Thyroid gland (tissue), 4 donors: ENCODE measurements at regions not wholly inside any gene's neighbourhood (a gene's known extent, or its start where the extent isn't known, plus 50 kb on each side); places are given as distances from the start of the nearest gene placed in this dataset.

Source experiments
- DNase-seq, 2 donors: peaks; one replicate each; pipeline ENCODE4 v3.0.0-alpha.2; 2019
- H3K27ac ChIP-seq, 3 donors: fragments of 200-600 bp; sonication (generic); 1 replicate in 2 of 3; 2 replicates in 1 of 3; pipeline ENCODE4 v1.5.1; 2016 to 2019; ENCODE audit warnings: mild to moderate bottlenecking in 1 of 3, moderate library complexity in 1 of 3
- H3K27me3 ChIP-seq: fragments of 200-600 bp; sonication (generic); one replicate; pipeline ENCODE4 v1.5.1; 2019
- H3K36me3 ChIP-seq, 2 donors: fragments of 200-600 bp; sonication (generic); one replicate each; pipeline ENCODE4 v1.5.1; 2016 to 2019
- H3K4me1 ChIP-seq, 2 donors: fragments of 200-600 bp; sonication (generic); one replicate each; pipeline ENCODE4 v1.5.1; 2017 to 2019
- H3K4me3 ChIP-seq, 3 donors: fragments of 200-600 bp; sonication (generic); replicated peaks in 1 of 3; 1 replicate in 2 of 3; 2 replicates in 1 of 3; pipeline ENCODE4 v1.5.1; 2016; ENCODE audit warnings: mild to moderate bottlenecking in 1 of 3
- H3K9me3 ChIP-seq: fragments of 200-600 bp; sonication (generic); one replicate; pipeline ENCODE4 v1.5.1; 2017
- POLR2A ChIP-seq, 2 donors: fragments of 450-650 bp; IDR thresholded peaks; one replicate each; pipeline ENCODE4 v1.6.1; 2017; ENCODE audit warnings: antibody characterized with exemption in 2 of 2, mild to moderate bottlenecking in 2 of 2, moderate library complexity in 1 of 2
- WGBS, 2 donors: methylation state at CpG; one replicate each; pipeline ENCODE4 v1.1.5; 2017; 5-methylcytosine and 5-hydroxymethylcytosine counted together
- intact Hi-C: fragments of 100-400 bp; cut with DNase I; formaldehyde crosslinking; loops from one replicate; pipeline ENCODE4 v1.15.1; 2023
- TF ChIP-seq, protein P1 (sequence below), 6 experiments: fragments of 200-600 bp in 3 of 6; fragments of 450-650 bp in 3 of 6; sonication (generic) in 3 of 6; IDR thresholded peaks; one replicate each; pipeline ENCODE4 v1.5.1; 2016 to 2019; ENCODE audit warnings: antibody characterized with exemption in 6 of 6, mild to moderate bottlenecking in 2 of 6, inconsistent platforms in 1 of 6, moderate library complexity in 1 of 6

GRCh38 chr6:155717374-155717773, 261.7 kb upstream of the NOX3 start:
- H3K27me3 ChIP-seq = no peaks in the 10 kb centered on the region
- no peaks in the 10 kb centered on the region for H3K4me1 ChIP-seq
- H3K4me3 ChIP-seq = no peak overlapping the region
- H3K9me3 ChIP-seq = no peaks in the 10 kb centered on the region
- H3K36me3 ChIP-seq = no peaks in the 10 kb centered on the region
- intact Hi-C loops = no loop called here
- TF ChIP-seq, protein P1, sequence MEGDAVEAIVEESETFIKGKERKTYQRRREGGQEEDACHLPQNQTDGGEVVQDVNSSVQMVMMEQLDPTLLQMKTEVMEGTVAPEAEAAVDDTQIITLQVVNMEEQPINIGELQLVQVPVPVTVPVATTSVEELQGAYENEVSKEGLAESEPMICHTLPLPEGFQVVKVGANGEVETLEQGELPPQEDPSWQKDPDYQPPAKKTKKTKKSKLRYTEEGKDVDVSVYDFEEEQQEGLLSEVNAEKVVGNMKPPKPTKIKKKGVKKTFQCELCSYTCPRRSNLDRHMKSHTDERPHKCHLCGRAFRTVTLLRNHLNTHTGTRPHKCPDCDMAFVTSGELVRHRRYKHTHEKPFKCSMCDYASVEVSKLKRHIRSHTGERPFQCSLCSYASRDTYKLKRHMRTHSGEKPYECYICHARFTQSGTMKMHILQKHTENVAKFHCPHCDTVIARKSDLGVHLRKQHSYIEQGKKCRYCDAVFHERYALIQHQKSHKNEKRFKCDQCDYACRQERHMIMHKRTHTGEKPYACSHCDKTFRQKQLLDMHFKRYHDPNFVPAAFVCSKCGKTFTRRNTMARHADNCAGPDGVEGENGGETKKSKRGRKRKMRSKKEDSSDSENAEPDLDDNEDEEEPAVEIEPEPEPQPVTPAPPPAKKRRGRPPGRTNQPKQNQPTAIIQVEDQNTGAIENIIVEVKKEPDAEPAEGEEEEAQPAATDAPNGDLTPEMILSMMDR (IDR thresholded peaks at IDR 0.05) = no peak
- no peak for TF ChIP-seq POLR2A (IDR thresholded peaks at IDR 0.05)
- 77 to 85% methylated on average over 1 of the region's 1 CpG for WGBS, 2 donors
- DNase-seq = no peak
- no peak overlapping the region for H3K27ac ChIP-seq

DNA sequence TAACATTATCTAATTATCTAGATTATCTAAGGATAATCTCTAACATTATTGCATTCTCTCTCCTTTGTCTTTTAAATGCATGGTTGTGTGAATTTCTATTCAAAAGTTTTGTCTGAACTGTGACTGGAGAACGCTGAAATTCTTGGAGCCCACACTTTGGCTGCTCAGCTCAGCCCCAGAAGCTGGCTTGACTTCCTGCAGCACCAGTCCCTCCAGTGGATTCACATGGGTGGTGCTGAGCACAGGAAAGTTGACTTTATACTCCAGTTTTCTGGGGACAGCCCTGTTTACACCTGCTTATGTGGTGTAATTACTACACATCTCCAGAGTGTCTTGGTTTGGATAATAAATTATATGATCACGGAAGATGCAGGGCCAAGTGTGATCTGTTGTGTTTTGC, 255.1 kb upstream of the NOX3 start:
- Histone ChIP-seq H3K9me3 (no peaks in the 10 kb centered on the region), H3K4me1 (no peaks in the 10 kb centered on the region), H3K4me3 (no peak overlapping the region), H3K27ac (no peak overlapping the region), H3K27me3 (no peaks in the 10 kb centered on the region), H3K36me3 (no peaks in the 10 kb centered on the region)
- TF ChIP-seq POLR2A (IDR thresholded peaks at IDR 0.05) = no peak
- TF ChIP-seq, protein P1 (IDR thresholded peaks at IDR 0.05) = no peak
- 55 to 92% methylated on average over 2 of the region's 2 CpGs for WGBS, 2 donors
- no peak for DNase-seq
- intact Hi-C loops = no loop called here

DNA sequence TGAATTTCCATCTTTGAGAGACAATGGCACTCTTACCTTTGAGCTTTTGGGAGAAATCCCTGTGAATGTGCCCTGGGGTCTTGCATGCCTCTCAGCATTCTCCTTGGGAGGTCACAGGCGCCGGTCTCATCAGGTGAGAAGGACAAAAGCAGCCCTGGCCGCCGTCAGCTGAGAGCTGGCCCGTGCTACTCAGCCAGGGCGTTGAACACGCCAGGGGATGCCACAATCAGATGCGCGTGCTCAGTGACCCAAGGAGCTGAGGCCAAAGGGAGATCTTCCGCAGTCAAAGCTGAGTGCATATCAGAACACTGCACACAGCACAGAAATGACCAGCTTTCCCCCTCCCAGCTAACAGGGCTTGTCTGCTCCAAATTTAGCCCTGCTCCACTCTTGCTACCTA, 253.6 kb upstream of the NOX3 start:
- H3K36me3 ChIP-seq = no peaks in the 10 kb centered on the region
- no peaks in the 10 kb centered on the region for H3K9me3 ChIP-seq
- 96 to 97% methylated on average over 10 of the region's 10 CpGs for WGBS, 2 donors
- no peaks in the 10 kb centered on the region for H3K4me1 ChIP-seq
- TF ChIP-seq, protein P1 (IDR thresholded peaks at IDR 0.05) = no peak
- no peak for TF ChIP-seq POLR2A (IDR thresholded peaks at IDR 0.05)
- no peak overlapping the region for H3K27ac ChIP-seq
- no peaks in the 10 kb centered on the region for H3K27me3 ChIP-seq
- H3K4me3 ChIP-seq = no peak overlapping the region
- intact Hi-C loops = no loop called here
- no peak for DNase-seq

- Histone ChIP-seq H3K9me3 (no peaks in the 10 kb centered on the region), H3K27me3 (no peaks in the 10 kb centered on the region), H3K27ac (no peak overlapping the region), H3K4me1 (no peaks in the 10 kb centered on the region), H3K4me3 (no peak overlapping the region), H3K36me3 (no peaks in the 10 kb centered on the region)
- 95 to 96% methylated on average over 5 of the region's 5 CpGs for WGBS, 2 donors
- intact Hi-C loops = no loop called here
- no peak for TF ChIP-seq POLR2A (IDR thresholded peaks at IDR 0.05)
- TF ChIP-seq, protein P1 (IDR thresholded peaks at IDR 0.05) = no peak
- DNase-seq = no peak
These were observed 252.5 kb upstream of the NOX3 start for GRCh38 chr6:155708100-155708499.

- intact Hi-C loops = no loop called here
- no peaks in the 10 kb centered on the region for H3K27me3 ChIP-seq
- no peaks in the 10 kb centered on the region for H3K9me3 ChIP-seq
- no peaks in the 10 kb centered on the region for H3K36me3 ChIP-seq
- H3K27ac ChIP-seq = no peak overlapping the region
- no peak overlapping the region for H3K4me3 ChIP-seq
- H3K4me1 ChIP-seq = no peaks in the 10 kb centered on the region
- WGBS, 2 donors = 42% methylated on average over 1 of the region's 1 CpG
- no peak for TF ChIP-seq POLR2A (IDR thresholded peaks at IDR 0.05)
- TF ChIP-seq, protein P1 (IDR thresholded peaks at IDR 0.05) = no peak
- DNase-seq = no peak
These were observed 251.2 kb upstream of the NOX3 start for GRCh38 chr6:155706806-155707205.
